Pancreas (tissue), 10 donors: ENCODE measurements at regions not wholly inside any gene's neighbourhood (a gene's known extent, or its start where the extent isn't known, plus 50 kb on each side); places are given as distances from the start of the nearest gene placed in this dataset.

Experiments
- ATAC-seq, 4 donors: fragments of 200-7000 bp; cut with Tn5 transposase; one replicate each; pipeline versions ENCODE4 v1.8.0 to v1.9.1; 2020; ENCODE audit warnings: mild to moderate bottlenecking in 4 of 4, moderate library complexity in 4 of 4
- DNase-seq, 6 donors: peaks; one replicate each; pipeline ENCODE4 v3.0.0-alpha.2; 2020
- FAIRE-seq: peaks from 2 replicates; lab custom pipeline; 2012; peaks lifted over from hg19 to GRCh38; lab: Jason Lieb, UNC
- H3K27ac ChIP-seq, 4 donors: fragments of 200-600 bp; sonication (generic); 1 replicate in 3 of 4; 2 replicates in 1 of 4; pipeline versions ENCODE4 v1.5.0 to v1.8.0; 2020
- H3K27me3 ChIP-seq, 4 donors: fragments of 200-600 bp; one replicate each; pipeline ENCODE4 v1.8.0; 2021
- H3K36me3 ChIP-seq, 3 donors: fragments of 200-600 bp; sonication (generic) in 1 of 3; one replicate each; pipeline versions ENCODE4 v1.5.0 to v1.8.0; 2020 to 2021
- H3K4me1 ChIP-seq, 3 donors: fragments of 200-600 bp; one replicate each; pipeline ENCODE4 v1.8.0; 2021
- H3K4me3 ChIP-seq, 4 donors: fragments of 200-600 bp; sonication (generic) in 2 of 4; one replicate each; pipeline versions ENCODE4 v1.5.0 to v1.8.0; 2020 to 2021
- H3K9me3 ChIP-seq, 4 donors: fragments of 200-600 bp; one replicate each; pipeline ENCODE4 v1.8.0; 2021
- CTCF ChIP-seq, 4 donors: fragments of 200-600 bp; sonication (generic) in 3 of 4; IDR thresholded peaks; one replicate each; pipeline versions ENCODE4 v1.5.0 to v1.8.0; 2021; ENCODE audit warnings: antibody characterized with exemption in 4 of 4
- WGBS, 2 donors: extraction: QIAGEN DNeasy Blood & Tissue Kit; methylation state at CpG; one replicate each; pipeline ENCODE4 v1.1.7; 2013; 5-methylcytosine and 5-hydroxymethylcytosine counted together
- intact Hi-C, 3 donors: fragments of 100-400 bp; cut with DNase I; formaldehyde crosslinking; loops; one replicate each; pipeline versions ENCODE4 v1.11.1 to v1.14.2; 2022
- donor health status: healthy with polysubstance abuse.
- donor health status: DM: no; HTN: no; CAD: no; lungs with moderate emphysema.
- donor health status: DM: no; HTN: no; CAD: no.
- donor health status: control.
- donor health status: control.
- donor health status: Bipolar disorder and iron deficiency.
- donor health status: DM: yes; HTN: yes; CAD: no.
- donor health status: DM: no; HTN: no; CAD: no.
- donor health status: DM: no; HTN: no; CAD: no.
- donor health status: DM: yes; HTN: yes; CAD: no.

DNA sequence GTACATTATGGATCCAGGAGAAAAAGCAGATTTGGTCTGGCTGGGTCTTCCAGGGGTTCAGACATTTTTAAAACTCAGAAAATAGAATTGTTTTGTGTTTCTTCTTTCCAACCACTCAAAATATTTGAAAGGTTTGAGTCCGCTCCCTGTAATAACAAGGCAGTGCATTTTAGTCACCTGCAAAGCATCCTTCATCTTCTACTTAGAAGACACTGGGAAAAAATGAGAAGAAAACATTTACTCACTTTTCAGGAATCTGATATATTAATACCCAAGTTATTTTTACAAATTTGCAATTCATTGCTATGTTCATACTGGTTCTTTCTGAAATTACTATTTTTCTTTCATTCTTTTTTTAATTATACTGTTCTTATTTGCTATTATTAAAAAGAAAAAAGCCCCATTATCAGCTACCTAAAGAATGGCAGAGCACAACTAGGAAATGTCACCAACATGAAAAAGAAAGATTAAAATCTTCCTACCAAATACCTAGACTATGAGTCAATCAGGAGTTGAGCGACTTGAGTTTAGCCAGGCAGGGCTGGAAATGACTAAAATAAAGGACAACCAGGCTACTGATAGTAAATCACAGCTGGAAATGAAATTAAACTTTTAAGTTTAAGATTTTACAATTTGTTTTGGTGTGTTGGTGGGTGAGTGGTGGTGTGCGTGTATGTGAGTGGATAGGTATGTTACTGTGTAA lies 280.3 kb upstream of the THBS1 start:
- WGBS, 2 donors, result 92 to 94% methylated on average over 3 of the region's 3 CpGs
- peaks cover 0 to 4% (median 0%) of the 10 kb centered on the region in 3 donors for H3K4me1 ChIP-seq
- intact Hi-C loops, result no loop called here
- no peaks in the 10 kb centered on the region for H3K36me3 ChIP-seq
- ATAC-seq, result peak in 2 of 4 donors; percentile 54 to 85
- no peak overlapping the region for H3K27ac ChIP-seq
- no peaks in the 10 kb centered on the region for H3K9me3 ChIP-seq
- no peak for FAIRE-seq
- TF ChIP-seq CTCF (IDR thresholded peaks at IDR 0.05), result no peak
- no peak for DNase-seq
- H3K27me3 ChIP-seq, result no peaks in the 10 kb centered on the region
- no peak overlapping the region for H3K4me3 ChIP-seq

DNA sequence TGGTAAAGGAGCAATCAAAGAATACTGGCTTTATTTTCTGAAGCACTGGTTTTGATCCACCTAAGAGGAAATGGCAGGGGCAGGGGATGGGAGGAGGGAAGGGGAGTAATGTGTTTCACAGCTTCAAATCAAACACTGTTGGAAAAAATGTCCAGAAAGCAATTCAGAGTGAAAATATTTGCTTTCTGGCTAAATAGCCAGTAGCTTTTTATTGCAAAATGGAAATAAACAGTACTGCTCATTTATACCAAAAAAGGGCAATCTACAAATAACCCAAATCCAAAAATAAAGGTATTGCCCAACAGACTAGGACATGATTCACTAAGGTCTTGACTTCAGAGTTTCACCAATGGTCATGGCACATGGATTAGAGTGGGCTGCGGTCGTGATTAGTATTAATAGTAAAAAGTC lies 279.3 kb upstream of the THBS1 start:
- H3K4me1 ChIP-seq, result peaks cover 0 to 4% (median 0%) of the 10 kb centered on the region in 3 donors
- H3K4me3 ChIP-seq, result no peak overlapping the region
- ATAC-seq (peak in 3 of 4 donors; percentile 28 to 44 (median 36)), FAIRE-seq (no peak), DNase-seq (no peak)
- WGBS, 2 donors, result 90 to 98% methylated on average over 2 of the region's 2 CpGs
- no peaks in the 10 kb centered on the region for H3K27me3 ChIP-seq
- H3K9me3 ChIP-seq, result no peaks in the 10 kb centered on the region
- no peaks in the 10 kb centered on the region for H3K36me3 ChIP-seq
- intact Hi-C loops, result no loop called here
- H3K27ac ChIP-seq, result no peak overlapping the region
- no peak for TF ChIP-seq CTCF (IDR thresholded peaks at IDR 0.05)

DNA sequence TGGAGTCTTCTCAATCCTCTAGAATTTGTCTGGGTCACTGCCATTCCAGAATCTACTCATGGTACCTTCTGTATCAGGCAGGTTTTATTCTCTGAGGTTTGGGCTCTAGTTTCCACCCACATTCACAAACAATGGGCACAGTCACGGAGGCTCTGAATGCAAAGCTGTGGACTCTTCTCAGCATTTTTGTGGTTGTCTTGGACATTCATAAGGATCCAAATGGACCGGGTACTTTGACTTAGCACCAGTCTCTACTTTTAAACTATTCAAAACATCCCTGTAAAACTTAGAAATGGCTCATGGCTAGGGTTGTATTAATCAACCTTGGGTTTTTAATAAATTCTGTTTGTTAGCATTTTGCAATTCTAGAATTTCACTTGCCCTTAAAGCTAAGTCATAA lies 277.9 kb upstream of the THBS1 start:
- no peaks in the 10 kb centered on the region for H3K9me3 ChIP-seq
- no peak for TF ChIP-seq CTCF (IDR thresholded peaks at IDR 0.05)
- no peaks in the 10 kb centered on the region for H3K36me3 ChIP-seq
- DNase-seq (no peak), FAIRE-seq (no peak), ATAC-seq (no peak)
- H3K4me1 ChIP-seq, result peaks cover 0 to 4% (median 0%) of the 10 kb centered on the region in 3 donors
- no peak overlapping the region for H3K27ac ChIP-seq
- WGBS, 2 donors, result 83 to 92% methylated on average over 2 of the region's 2 CpGs
- intact Hi-C loops, result no loop called here
- H3K4me3 ChIP-seq, result no peak overlapping the region
- H3K27me3 ChIP-seq, result no peaks in the 10 kb centered on the region

DNA sequence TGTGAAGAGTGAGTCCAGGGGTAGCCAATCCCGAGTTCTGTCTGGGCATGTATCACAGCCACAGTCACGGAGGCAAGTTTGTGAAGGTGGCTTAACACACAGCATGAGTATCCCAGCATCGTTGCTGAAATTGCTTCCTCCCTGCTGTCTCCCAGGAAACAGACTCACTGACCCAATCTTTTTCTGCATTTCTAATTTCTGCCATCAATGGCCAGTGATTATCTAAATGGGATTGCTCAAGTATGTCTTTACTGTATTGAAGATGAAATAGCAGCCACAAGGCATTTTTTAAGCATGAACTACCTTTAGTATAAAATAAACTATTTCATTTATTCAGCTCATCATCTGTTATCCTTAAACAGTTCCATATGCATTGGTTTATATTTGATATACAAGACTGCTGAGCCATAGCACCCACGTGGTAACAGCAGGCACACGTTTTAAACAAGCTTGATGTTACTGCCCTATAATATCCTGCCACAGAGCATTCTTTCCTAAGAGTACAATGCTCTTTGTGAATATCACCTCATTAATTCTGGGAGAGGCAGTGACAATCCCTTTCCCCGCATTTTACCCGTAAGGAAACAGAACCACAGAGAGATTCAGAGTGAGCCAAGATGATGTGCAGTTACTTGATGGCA lies 276.6 kb upstream of the THBS1 start:
- peaks cover 0 to 4% (median 0%) of the 10 kb centered on the region in 3 donors for H3K4me1 ChIP-seq
- FAIRE-seq (no peak), ATAC-seq (no peak), DNase-seq (no peak)
- H3K27me3 ChIP-seq, result no peaks in the 10 kb centered on the region
- H3K4me3 ChIP-seq, result no peak overlapping the region
- no peak for TF ChIP-seq CTCF (IDR thresholded peaks at IDR 0.05)
- 75 to 79% methylated on average over 7 of the region's 7 CpGs for WGBS, 2 donors
- H3K36me3 ChIP-seq, result no peaks in the 10 kb centered on the region
- intact Hi-C loops, result no loop called here
- H3K9me3 ChIP-seq, result no peaks in the 10 kb centered on the region
- no peak overlapping the region for H3K27ac ChIP-seq
